ENCODE measurements at regions not wholly inside any gene's neighbourhood (a gene's known extent, or its start where the extent isn't known, plus 50 kb on each side); places are given as distances from the start of the nearest gene placed in this dataset.

DNA sequence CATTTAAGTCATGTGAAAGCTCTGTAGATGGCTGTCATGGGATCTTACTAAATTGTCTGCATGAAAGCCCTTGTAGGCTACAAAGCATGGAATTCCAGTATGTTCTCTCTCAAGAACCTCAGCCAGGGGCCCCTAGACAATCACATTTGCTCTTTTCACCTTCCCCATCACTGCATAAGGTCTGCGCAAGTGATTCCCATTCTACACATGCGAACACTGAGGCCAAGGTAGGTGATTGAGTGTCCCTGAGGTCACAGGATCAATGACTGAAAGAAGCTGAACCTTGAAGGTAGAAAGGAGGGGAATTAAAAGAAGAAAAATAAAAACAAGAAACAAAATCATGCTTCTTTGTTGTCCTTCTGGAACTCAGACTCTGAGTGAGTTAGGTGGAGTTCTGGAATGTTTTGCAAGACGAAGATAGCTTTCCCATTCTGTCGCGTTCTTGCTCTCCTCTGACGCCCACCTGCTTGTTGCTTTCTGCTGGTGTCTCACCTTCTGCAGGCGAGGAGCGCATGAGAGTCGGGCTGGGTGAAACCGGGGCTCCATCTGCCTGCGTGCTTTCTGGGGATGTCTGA lies 79.9 kb downstream of the SPRING1 start:
- Histone ChIP-seq H3K4me3 (ENCODE audit: low read depth, low read length) (no peak overlapping the region), H3K27me3 (no peaks in the 10 kb centered on the region), H3K4me1 (no peaks in the 10 kb centered on the region), H3K36me3 (no peaks in the 10 kb centered on the region), H3K9me3 (no peaks in the 10 kb centered on the region; the same call in 1 of the 2 replicates)
- TF ChIP-seq, protein P1, sequence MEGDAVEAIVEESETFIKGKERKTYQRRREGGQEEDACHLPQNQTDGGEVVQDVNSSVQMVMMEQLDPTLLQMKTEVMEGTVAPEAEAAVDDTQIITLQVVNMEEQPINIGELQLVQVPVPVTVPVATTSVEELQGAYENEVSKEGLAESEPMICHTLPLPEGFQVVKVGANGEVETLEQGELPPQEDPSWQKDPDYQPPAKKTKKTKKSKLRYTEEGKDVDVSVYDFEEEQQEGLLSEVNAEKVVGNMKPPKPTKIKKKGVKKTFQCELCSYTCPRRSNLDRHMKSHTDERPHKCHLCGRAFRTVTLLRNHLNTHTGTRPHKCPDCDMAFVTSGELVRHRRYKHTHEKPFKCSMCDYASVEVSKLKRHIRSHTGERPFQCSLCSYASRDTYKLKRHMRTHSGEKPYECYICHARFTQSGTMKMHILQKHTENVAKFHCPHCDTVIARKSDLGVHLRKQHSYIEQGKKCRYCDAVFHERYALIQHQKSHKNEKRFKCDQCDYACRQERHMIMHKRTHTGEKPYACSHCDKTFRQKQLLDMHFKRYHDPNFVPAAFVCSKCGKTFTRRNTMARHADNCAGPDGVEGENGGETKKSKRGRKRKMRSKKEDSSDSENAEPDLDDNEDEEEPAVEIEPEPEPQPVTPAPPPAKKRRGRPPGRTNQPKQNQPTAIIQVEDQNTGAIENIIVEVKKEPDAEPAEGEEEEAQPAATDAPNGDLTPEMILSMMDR (IDR thresholded peaks at IDR 0.05; ENCODE audit: low read depth, low read length) = no peak
- no peak for DNase-seq

DNA sequence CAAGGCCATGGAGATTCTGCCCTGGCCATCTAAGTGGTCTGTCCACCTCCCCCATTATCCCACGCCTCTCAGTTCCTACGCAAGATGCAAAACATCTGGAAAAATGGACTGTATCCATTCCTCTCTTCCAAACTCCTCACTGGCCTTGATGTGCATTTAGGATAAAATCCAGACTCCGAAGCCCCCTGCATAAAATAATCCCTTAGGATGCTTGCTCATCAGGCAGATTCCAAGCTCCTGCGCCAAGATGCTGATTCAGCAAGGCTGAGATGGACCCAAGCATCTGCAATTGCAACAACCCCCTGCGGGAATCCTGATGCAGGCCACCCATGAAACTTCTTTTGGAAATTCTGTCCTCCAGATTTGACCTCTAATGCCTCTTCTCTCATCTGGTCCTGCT lies 81.6 kb downstream of the SPRING1 start:
- TF ChIP-seq, protein P1 (IDR thresholded peaks at IDR 0.05; ENCODE audit: low read depth, low read length) = no peak
- H3K4me3 ChIP-seq (ENCODE audit: low read depth, low read length) = no peak overlapping the region
- H3K9me3 ChIP-seq = no peaks in the 10 kb centered on the region; the same call in 1 of the 2 replicates
- 0 out of 2 replicates have a peak, but pooled peaks cover under 1% of the 10 kb centered on the region for H3K27me3 ChIP-seq
- no peaks in the 10 kb centered on the region for H3K4me1 ChIP-seq
- H3K36me3 ChIP-seq = no peaks in the 10 kb centered on the region
- DNase-seq = no peak

DNA sequence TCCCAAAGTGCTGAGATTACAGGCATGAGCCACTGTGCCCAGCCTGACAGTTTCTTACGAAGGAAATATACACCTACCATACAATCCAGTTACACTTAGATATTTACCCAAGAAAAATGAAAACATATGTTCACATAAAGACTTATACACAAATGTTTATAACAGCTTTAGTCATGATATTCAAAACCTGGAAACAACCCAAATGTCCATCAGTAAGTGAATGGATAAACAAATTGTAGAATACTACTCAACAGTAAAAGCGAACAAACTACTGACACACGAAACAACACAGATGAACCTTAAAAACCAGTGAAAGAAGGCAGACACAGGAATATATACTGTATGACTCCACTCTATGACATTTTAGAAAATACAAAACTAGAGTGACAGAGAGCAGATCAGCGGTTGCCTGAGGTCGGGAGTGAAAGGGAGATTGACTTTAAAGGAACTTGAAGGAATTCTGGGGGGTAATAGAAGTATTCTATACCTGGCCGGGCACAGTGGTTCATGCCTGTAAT lies 83.6 kb downstream of the SPRING1 start:
- Histone ChIP-seq H3K9me3 (no peaks in the 10 kb centered on the region; the same call in 1 of the 2 replicates), H3K27me3 (0 out of 2 replicates have a peak, but pooled peaks cover 4% of the 10 kb centered on the region), H3K4me3 (ENCODE audit: low read depth, low read length) (no peak overlapping the region), H3K4me1 (peaks cover 3% of the 10 kb centered on the region; the same call in 1 of the 2 replicates), H3K36me3 (no peaks in the 10 kb centered on the region)
- DNase-seq = no peak
- TF ChIP-seq, protein P1 (IDR thresholded peaks at IDR 0.05; ENCODE audit: low read depth, low read length) = no peak

DNA sequence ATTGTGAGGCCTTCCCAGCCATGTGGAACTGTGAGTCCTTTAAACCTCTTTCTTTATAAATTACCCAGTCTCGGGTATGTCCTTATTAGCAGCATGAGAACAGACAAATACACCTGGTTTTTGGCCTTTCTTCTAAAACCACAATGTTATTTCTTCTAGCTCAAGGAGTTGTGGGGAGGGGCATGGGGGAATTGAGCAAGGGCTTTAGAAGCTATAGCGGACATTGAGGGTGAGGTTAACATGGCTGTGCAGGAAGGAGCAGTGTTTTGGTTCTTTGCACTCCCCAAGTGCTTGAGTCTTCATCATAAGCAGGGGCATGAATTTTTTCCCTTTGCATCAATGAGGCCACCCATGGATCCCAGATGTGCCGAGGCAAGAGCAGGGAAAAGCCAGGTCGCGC lies 86.8 kb downstream of the SPRING1 start:
- Histone ChIP-seq H3K9me3 (no peaks in the 10 kb centered on the region; the same call in 1 of the 2 replicates), H3K27me3 (peaks cover 18% of the 10 kb centered on the region), H3K36me3 (no peaks in the 10 kb centered on the region), H3K4me1 (peaks cover 3% of the 10 kb centered on the region; the same call in 1 of the 2 replicates), H3K4me3 (ENCODE audit: low read depth, low read length) (no peak overlapping the region)
- TF ChIP-seq, protein P1 (IDR thresholded peaks at IDR 0.05; ENCODE audit: low read depth, low read length) = no peak
- no peak for DNase-seq

DNA sequence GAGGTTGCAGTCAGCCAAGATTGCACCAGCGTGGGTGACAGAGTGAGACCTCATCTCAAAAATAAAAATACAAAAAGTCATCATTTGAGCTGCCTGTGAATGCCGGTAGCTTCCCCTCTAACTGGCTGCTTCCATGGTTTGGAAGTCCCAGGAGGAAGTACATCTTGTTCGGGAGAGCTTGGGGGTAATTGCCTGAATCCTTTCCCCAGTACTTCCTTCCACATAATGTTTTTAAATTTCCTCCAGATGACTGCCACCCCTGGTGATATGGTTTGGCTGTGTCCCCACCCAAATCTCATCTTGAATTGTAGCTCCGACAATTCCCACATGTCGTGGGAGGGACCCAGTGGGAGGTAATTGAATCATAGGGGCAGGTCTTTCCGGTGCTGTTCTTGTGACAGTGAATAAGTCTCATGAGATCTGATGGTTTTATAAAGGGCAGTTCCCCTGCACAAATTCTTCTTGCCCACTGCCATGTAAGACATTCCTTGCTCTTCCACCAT lies 87.2 kb downstream of the SPRING1 start:
- no peak for DNase-seq
- peaks cover 3% of the 10 kb centered on the region; the same call in 1 of the 2 replicates for H3K4me1 ChIP-seq
- peaks cover 22% of the 10 kb centered on the region for H3K27me3 ChIP-seq
- TF ChIP-seq, protein P1 (IDR thresholded peaks at IDR 0.05; ENCODE audit: low read depth, low read length) = no peak
- H3K9me3 ChIP-seq = no peaks in the 10 kb centered on the region; the same call in 1 of the 2 replicates
- H3K36me3 ChIP-seq = no peaks in the 10 kb centered on the region
- no peak overlapping the region for H3K4me3 ChIP-seq (ENCODE audit: low read depth, low read length)

DNA sequence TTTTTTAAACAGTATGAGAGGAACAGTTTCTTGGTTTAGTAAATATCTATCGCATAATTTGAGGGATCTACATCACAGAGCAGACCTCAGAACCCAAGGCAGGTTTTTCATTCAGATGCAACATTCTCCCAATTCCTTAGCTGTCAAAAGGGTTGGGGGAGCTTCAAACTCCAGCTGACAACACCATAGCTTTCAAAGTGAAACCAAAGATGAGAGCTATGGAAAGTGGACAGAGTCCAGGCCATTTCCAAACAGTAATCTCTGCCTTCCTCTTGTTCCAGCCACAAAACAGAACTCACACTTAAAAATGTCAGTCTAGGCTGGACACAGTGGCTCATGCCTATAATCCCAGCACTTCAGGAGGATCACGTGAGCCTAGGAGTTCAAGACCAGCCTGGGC lies 87.8 kb downstream of the SPRING1 start:
- Histone ChIP-seq H3K9me3 (no peaks in the 10 kb centered on the region; the same call in 1 of the 2 replicates), H3K36me3 (no peaks in the 10 kb centered on the region), H3K27me3 (peaks cover 22% of the 10 kb centered on the region), H3K4me3 (ENCODE audit: low read depth, low read length) (no peak overlapping the region), H3K4me1 (peaks cover 3% of the 10 kb centered on the region; the same call in 1 of the 2 replicates)
- no peak for DNase-seq
- TF ChIP-seq, protein P1 (IDR thresholded peaks at IDR 0.05; ENCODE audit: low read depth, low read length) = no peak

Measured in BE2C (cell line).